Psoas muscle (tissue), 7 donors: ENCODE measurements at regions not wholly inside any gene's neighbourhood (a gene's known extent, or its start where the extent isn't known, plus 50 kb on each side); places are given as distances from the start of the nearest gene placed in this dataset.

Experiments
- ATAC-seq, 4 donors: fragments of 200-7000 bp; cut with Tn5 transposase; one replicate each; pipeline ENCODE4 v1.9.1; 2020; ENCODE audit warnings: moderate library complexity in 3 of 4, mild to moderate bottlenecking in 2 of 4
- DNase-seq, 2 donors: peaks; one replicate each; pipeline ENCODE4 v3.0.0-alpha.2; 2020
- H3K27ac ChIP-seq: fragments of 200-600 bp; one replicate; pipeline ENCODE4 v1.8.0; 2022
- H3K27me3 ChIP-seq, 3 donors: fragments of 200-600 bp in 1 of 3; one replicate each; pipeline versions ENCODE4 v1.6.1 to v1.8.0; 2013 to 2022; ENCODE audit warnings: low read length in 2 of 3, mild to moderate bottlenecking in 2 of 3, moderate library complexity in 1 of 3; ENCODE audit not compliant: insufficient read depth in 3 of 3
- H3K36me3 ChIP-seq, 2 donors: fragments of 200-600 bp in 1 of 2; one replicate each; pipeline versions ENCODE4 v1.6.1 to v1.8.0; 2013 to 2022; ENCODE audit warnings: low read depth in 1 of 2, mild to moderate bottlenecking in 1 of 2, moderate library complexity in 1 of 2; ENCODE audit not compliant: insufficient read depth in 1 of 2
- H3K4me1 ChIP-seq: fragments of 200-600 bp; one replicate; pipeline ENCODE4 v1.8.0; 2022
- H3K4me3 ChIP-seq: fragments of 200-600 bp; one replicate; pipeline ENCODE4 v1.8.0; 2022; ENCODE audit warnings: mild to moderate bottlenecking
- H3K9me3 ChIP-seq: fragments of 200-600 bp; one replicate; pipeline ENCODE4 v1.8.0; 2022
- WGBS, 3 donors: extraction: QIAGEN DNeasy Blood & Tissue Kit; methylation state at CpG; one replicate each; pipeline versions ENCODE4 v1.1.6 to v1.1.7; 2013; 5-methylcytosine and 5-hydroxymethylcytosine counted together
- intact Hi-C, 2 donors: fragments of 100-400 bp; cut with DNase I; formaldehyde crosslinking; loops; one replicate each; pipeline versions ENCODE4 v1.11.0 to v1.14.2; 2022
- TF ChIP-seq, protein P1 (sequence below): fragments of 200-600 bp; IDR thresholded peaks from one replicate; pipeline ENCODE4 v1.8.0; 2022; ENCODE audit warnings: antibody characterized with exemption
- donor health status: healthy with polysubstance abuse.
- donor health status: DM: no; HTN: no; CAD: no; lungs with moderate emphysema.
- donor health status: Bipolar disorder and iron deficiency.
- donor health status: healthy.
- donor health status: DM: yes; HTN: yes; CAD: no.
- donor health status: DM: no; HTN: no; CAD: no.
- donor health status: DM: yes; HTN: yes; CAD: no.

DNA sequence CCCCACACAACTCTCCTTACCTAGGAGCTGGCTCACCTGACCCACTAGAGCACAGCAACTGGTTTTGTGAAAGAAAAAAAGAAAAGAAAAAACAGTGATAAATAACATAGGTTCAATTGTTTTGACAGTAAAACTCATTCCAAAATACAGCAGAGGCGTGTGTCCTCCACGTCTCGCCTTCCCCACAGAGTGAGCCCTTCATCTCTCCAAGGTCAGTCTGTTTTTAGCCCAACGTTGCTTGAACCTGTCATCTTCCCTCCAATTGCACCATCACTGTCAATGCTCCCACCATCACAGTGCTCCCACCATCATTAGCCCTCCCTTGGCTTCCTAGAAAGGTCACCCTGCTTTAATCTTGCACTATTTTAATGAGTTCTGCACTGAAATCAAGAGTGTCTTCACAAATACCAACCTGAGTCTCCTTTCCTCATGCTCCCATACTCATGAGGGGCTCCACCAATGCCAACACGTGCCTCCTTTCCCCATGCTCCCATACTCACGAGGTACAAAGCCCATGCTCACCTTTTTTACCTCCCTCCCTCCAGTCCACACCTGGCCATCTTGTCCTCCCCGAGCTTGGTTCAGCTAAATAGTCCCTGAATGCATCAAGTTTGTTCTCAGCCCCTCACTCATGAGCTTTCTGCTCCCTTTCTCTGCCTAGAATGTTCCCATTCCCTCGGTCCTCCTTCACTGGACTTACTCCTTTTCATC, 103.7 kb downstream of the IRS2 start:
- 74 to 76% (median 74%) methylated on average over 8 of the region's 8 CpGs for WGBS, 3 donors
- Histone ChIP-seq H3K36me3 (no peaks in the 10 kb centered on the region), H3K4me1 (peaks cover 11% of the 10 kb centered on the region), H3K4me3 (no peak overlapping the region), H3K27ac (no peak overlapping the region), H3K9me3 (no peaks in the 10 kb centered on the region), H3K27me3 (peaks cover 0 to 3% (median 0%) of the 10 kb centered on the region in 3 donors)
- DNase-seq, result no peak
- intact Hi-C loops, result no loop called here
- no peak for ATAC-seq
- TF ChIP-seq, protein P1, sequence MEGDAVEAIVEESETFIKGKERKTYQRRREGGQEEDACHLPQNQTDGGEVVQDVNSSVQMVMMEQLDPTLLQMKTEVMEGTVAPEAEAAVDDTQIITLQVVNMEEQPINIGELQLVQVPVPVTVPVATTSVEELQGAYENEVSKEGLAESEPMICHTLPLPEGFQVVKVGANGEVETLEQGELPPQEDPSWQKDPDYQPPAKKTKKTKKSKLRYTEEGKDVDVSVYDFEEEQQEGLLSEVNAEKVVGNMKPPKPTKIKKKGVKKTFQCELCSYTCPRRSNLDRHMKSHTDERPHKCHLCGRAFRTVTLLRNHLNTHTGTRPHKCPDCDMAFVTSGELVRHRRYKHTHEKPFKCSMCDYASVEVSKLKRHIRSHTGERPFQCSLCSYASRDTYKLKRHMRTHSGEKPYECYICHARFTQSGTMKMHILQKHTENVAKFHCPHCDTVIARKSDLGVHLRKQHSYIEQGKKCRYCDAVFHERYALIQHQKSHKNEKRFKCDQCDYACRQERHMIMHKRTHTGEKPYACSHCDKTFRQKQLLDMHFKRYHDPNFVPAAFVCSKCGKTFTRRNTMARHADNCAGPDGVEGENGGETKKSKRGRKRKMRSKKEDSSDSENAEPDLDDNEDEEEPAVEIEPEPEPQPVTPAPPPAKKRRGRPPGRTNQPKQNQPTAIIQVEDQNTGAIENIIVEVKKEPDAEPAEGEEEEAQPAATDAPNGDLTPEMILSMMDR, result no peak

DNA sequence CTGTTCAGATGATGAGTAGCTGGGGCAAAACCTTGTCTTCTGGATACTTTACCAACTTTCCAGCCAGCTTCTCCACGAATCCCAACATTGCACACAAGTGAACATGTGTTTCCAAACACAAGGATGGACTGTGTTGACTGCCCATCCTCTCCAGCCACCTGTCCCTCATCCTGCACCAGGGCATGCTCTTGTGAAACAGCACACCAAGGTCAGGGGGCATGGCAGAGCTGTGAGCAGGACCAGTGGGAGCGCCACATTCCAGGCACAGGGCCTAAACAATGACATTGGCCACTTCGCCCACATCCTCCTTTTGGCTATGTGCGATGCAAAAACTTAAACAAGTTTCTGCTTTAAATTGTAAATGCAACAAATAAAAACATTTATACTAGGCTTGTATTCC, 105.5 kb downstream of the IRS2 start:
- WGBS, 3 donors, result 76 to 85% (median 78%) methylated on average over 4 of the region's 4 CpGs
- Histone ChIP-seq H3K4me1 (peaks cover 11% of the 10 kb centered on the region), H3K27me3 (peaks cover 0 to 4% (median 2%) of the 10 kb centered on the region in 3 donors), H3K9me3 (no peaks in the 10 kb centered on the region), H3K4me3 (no peak overlapping the region), H3K27ac (no peak overlapping the region), H3K36me3 (no peaks in the 10 kb centered on the region)
- ATAC-seq (no peak), DNase-seq (no peak)
- TF ChIP-seq, protein P1, result no peak
- intact Hi-C loops, result no loop called here

DNA sequence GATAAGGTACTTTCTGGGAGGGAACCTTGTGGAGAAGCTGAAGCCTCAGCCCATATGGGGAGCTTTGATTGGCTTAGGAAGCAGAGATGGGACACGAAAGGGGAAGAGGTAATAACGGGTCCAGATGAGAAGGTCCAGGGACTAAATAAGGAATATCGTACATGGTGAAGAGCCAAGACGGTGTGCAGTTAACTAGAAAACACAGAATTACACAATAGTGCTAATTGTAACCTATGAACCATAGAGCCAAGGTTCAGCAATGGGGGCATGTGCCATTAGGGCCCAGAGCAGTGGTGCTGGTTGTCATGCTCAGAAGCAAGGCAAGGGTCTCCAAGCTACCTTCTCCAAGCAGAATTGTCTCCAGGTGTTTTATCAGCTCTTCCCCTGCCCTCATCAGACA, 106.1 kb downstream of the IRS2 start:
- Histone ChIP-seq H3K36me3 (no peaks in the 10 kb centered on the region), H3K4me1 (peaks cover 10% of the 10 kb centered on the region), H3K27me3 (peaks cover 0 to 10% (median 3%) of the 10 kb centered on the region in 3 donors), H3K27ac (no peak overlapping the region), H3K4me3 (no peak overlapping the region), H3K9me3 (no peaks in the 10 kb centered on the region)
- intact Hi-C loops, result no loop called here
- no peak for ATAC-seq
- TF ChIP-seq, protein P1, result no peak
- no peak for DNase-seq
- WGBS, 3 donors, result 84 to 93% (median 92%) methylated on average over 4 of the region's 4 CpGs

DNA sequence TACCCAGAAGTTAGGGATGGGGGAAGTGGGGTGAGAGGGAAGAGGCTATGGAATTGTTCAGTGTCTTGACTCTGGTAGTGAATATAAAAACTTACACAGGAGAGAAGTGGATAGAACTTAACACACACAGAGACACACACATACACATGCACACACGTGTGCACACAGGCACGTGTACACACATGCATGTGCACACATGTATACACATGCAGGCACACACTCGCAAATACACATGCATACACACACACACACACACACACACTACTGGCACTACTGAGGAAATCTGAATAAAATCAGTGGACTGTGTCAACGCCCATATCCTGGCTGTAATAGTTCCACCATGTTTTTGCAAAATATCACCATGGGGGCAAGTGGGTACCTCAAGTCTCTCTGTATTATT, 107.9 kb downstream of the IRS2 start:
- H3K36me3 ChIP-seq, result no peaks in the 10 kb centered on the region
- H3K27me3 ChIP-seq, result peaks cover 0 to 10% (median 3%) of the 10 kb centered on the region in 3 donors
- no peaks in the 10 kb centered on the region for H3K9me3 ChIP-seq
- no peak for DNase-seq
- H3K4me3 ChIP-seq, result no peak overlapping the region
- no peaks in the 10 kb centered on the region for H3K4me1 ChIP-seq
- no peak overlapping the region for H3K27ac ChIP-seq
- TF ChIP-seq, protein P1, result no peak
- intact Hi-C loops, result no loop called here
- no peak for ATAC-seq
- 81 to 89% (median 85%) methylated on average over 4 of the region's 4 CpGs for WGBS, 3 donors

DNA sequence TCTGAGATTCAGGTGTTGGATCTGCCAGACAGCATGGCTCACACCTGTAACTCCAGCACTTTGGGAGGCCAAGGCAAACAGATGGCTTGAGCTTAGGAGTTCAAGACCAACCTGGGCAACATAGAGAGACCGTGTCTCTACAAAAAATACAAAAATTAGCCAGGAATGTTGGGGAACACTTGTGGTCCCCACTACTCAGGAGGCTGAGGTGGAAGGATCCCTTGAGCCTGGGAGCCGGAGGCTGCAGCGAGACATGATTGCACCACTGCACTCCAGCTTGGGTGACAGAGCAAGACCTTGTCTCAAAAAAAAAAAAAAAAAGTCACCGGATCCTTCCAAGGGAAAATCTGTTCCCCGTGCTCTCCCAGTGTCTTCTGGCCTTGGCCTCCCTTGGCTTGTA, 109.2 kb downstream of the IRS2 start:
- H3K4me1 ChIP-seq, result no peaks in the 10 kb centered on the region
- no peak overlapping the region for H3K4me3 ChIP-seq
- whole genome bisulfite sequencing, 3 donors, result 90 to 95% (median 91%) methylated on average over 5 of the region's 5 CpGs
- H3K36me3 ChIP-seq, result no peaks in the 10 kb centered on the region
- no peak overlapping the region for H3K27ac ChIP-seq
- TF ChIP-seq, protein P1, result no peak
- no peaks in the 10 kb centered on the region for H3K9me3 ChIP-seq
- H3K27me3 ChIP-seq, result peaks cover 0 to 7% (median 3%) of the 10 kb centered on the region in 3 donors
- intact Hi-C loops, result no loop called here
- no peak for ATAC-seq
- no peak for DNase-seq
